ENCODE measurements at regions not wholly inside any gene's neighbourhood (a gene's known extent, or its start where the extent isn't known, plus 50 kb on each side); places are given as distances from the start of the nearest gene placed in this dataset.

DNA sequence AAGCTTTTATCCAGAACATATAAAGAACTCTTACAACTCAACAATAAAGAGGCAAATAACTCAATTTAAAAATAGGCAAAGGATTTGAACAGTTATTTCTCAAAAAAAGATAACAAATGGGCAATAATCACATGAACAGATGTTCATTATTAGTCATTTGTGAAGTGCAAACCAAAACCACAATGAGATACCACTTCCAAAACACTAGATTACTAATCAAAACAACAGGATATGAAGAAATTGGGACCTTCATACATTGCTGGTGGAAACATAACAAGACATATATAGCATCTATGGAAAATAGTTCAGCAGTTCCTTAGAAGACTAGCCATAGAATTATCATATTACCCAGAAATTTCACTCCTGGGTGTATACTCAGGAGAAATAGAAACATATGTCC, 224.6 kb downstream of the FBXO8 start:
- Histone ChIP-seq H3K4me3 (ENCODE audit: extremely low read depth in 1 of 4, insufficient read depth in 2 of 4, low read depth in 3 of 4, low read length in 4 of 4) (no peak overlapping the region), H3K18ac (ENCODE audit: extremely low read depth, low read length) (no peak overlapping the region), H3K9ac (replicated peaks in 1 of 4; ENCODE audit: extremely low read depth in 1 of 4, low read depth in 3 of 4, low read length in 3 of 4) (no peak overlapping the region), H3K23me2 (ENCODE audit: low read depth, low read length) (no peaks in the 10 kb centered on the region), H4K20me1 (replicated peaks in 1 of 2; ENCODE audit: control insufficient read depth in 1 of 2, insufficient read depth in 2 of 2, low read length in 2 of 2) (no peaks in the 10 kb centered on the region), H2AFZ (ENCODE audit: low read length) (no peak overlapping the region), H2BK120ac (replicated peaks; ENCODE audit: low read depth, low read length) (no peak overlapping the region), H3K4me1 (replicated peaks in 1 of 4; ENCODE audit: control insufficient read depth in 3 of 4, insufficient read depth in 4 of 4, low read length in 3 of 4) (no peaks in the 10 kb centered on the region), H3K36me3 (ENCODE audit: control insufficient read depth in 2 of 4, insufficient read depth in 4 of 4, low read length in 3 of 4) (no peaks in the 10 kb centered on the region), H2BK5ac (ENCODE audit: low read depth, low read length) (no peak overlapping the region), H2BK15ac (ENCODE audit: low read length) (no peak overlapping the region), H3K4me2 (ENCODE audit: insufficient read depth in 1 of 2, low read depth in 2 of 2, low read length in 2 of 2) (no peak overlapping the region), H3K79me1 (ENCODE audit: low read depth, low read length) (no peaks in the 10 kb centered on the region), H2AK5ac (ENCODE audit: low read depth, low read length) (no peak overlapping the region), H3K23ac (ENCODE audit: insufficient read length) (no peak overlapping the region), H3K4ac (replicated peaks; ENCODE audit: insufficient read length, low read depth, low read length) (no peak overlapping the region), H2BK20ac (ENCODE audit: low read length) (no peak overlapping the region), H3K9me3 (ENCODE audit: insufficient read depth in 2 of 2, low read depth in 1 of 2, low read length in 1 of 2) (peaks cover 0 to 8% of the 10 kb centered on the region in 2 experiments; a peak in 1 of 4 replicates), H4K5ac (ENCODE audit: insufficient read length, low read depth, low read length) (no peak overlapping the region), H3K27me3 (replicated peaks in 1 of 4; ENCODE audit: control insufficient read depth in 3 of 4, extremely low read depth in 1 of 4, insufficient read depth in 3 of 4, low read length in 3 of 4) (no peaks in the 10 kb centered on the region), H3K27ac (ENCODE audit: low read depth, low read length) (no peak overlapping the region), H2BK12ac (ENCODE audit: low read depth, low read length) (no peak overlapping the region), H4K91ac (replicated peaks; ENCODE audit: insufficient read length, low read length) (no peak overlapping the region), H4K8ac (ENCODE audit: extremely low read depth, insufficient read depth, low read length) (no peak overlapping the region), H3K56ac (replicated peaks; ENCODE audit: insufficient read length, low read depth, low read length) (no peak overlapping the region), H3K79me2 (ENCODE audit: control insufficient read depth in 1 of 2, insufficient read depth in 2 of 2, low read length in 2 of 2) (no peaks in the 10 kb centered on the region), H3K14ac (ENCODE audit: insufficient read length) (no peak overlapping the region)
- TF ChIP-seq BRCA1 (IDR thresholded peaks at IDR 0.05; ENCODE audit: low read depth, low read length) (no peak), GTF2F1 (IDR thresholded peaks at IDR 0.05; ENCODE audit: borderline replicate concordance, low read depth, low read length) (no peak)
- no peak for FAIRE-seq
- no peak for DNase-seq (ENCODE audit: low read depth in 1 of 2, low spot score in 2 of 2)
- ChIA-PET POLR2A (ENCODE audit: partially characterized antibody) (no interaction called here), CTCF (ENCODE audit: partially characterized antibody) (interaction anchor here (1.4 kb wide), 1 partner anchor 8 kb away, joined by 4 read pairs; no protein-coding TSS in a partner anchor)
